Fibroblast of the aortic adventitia (primary cell): ENCODE measurements at regions not wholly inside any gene's neighbourhood (a gene's known extent, or its start where the extent isn't known, plus 50 kb on each side); places are given as distances from the start of the nearest gene placed in this dataset.

Source experiments
- DNase-seq: peaks from one replicate; pipeline ENCODE4 v3.0.0-alpha.2; 2010; ENCODE audit warnings: low read depth
- H3K4me3 ChIP-seq: 2 replicates; pipeline ENCODE4 v1.5.1; 2011; ENCODE audit warnings: low read depth, mild to moderate bottlenecking, control low read depth, low read length, moderate library complexity
- TF ChIP-seq, protein P1 (sequence below): IDR thresholded peaks from 2 replicates; pipeline ENCODE4 v1.5.1; 2011; ENCODE audit warnings: mild to moderate bottlenecking, low read length, control low read depth, inconsistent platforms; ENCODE audit not compliant: insufficient read depth

DNA sequence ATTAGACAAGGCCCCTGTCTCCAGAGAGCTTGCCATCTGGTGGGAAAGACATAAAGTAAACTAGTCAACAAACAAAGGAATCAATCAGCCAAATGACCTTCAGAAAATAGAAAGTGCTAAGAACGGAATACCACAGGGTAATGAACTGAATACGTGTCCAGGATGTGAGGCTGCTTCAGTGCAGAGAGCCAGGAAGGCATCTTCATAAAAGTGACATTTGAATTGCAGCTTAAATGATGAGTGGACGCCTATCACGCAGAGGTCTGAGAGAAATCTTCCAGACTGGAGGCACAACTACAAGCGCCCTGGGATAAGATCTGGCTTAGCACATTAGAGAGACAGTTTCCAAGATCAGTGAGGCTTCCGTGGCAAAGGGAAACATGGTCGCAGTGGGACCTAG is 574.1 kb upstream of the CDH8 start:
- DNase-seq: no peak
- TF ChIP-seq, protein P1, sequence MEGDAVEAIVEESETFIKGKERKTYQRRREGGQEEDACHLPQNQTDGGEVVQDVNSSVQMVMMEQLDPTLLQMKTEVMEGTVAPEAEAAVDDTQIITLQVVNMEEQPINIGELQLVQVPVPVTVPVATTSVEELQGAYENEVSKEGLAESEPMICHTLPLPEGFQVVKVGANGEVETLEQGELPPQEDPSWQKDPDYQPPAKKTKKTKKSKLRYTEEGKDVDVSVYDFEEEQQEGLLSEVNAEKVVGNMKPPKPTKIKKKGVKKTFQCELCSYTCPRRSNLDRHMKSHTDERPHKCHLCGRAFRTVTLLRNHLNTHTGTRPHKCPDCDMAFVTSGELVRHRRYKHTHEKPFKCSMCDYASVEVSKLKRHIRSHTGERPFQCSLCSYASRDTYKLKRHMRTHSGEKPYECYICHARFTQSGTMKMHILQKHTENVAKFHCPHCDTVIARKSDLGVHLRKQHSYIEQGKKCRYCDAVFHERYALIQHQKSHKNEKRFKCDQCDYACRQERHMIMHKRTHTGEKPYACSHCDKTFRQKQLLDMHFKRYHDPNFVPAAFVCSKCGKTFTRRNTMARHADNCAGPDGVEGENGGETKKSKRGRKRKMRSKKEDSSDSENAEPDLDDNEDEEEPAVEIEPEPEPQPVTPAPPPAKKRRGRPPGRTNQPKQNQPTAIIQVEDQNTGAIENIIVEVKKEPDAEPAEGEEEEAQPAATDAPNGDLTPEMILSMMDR: no peak
- no peak overlapping the region for H3K4me3 ChIP-seq

DNA sequence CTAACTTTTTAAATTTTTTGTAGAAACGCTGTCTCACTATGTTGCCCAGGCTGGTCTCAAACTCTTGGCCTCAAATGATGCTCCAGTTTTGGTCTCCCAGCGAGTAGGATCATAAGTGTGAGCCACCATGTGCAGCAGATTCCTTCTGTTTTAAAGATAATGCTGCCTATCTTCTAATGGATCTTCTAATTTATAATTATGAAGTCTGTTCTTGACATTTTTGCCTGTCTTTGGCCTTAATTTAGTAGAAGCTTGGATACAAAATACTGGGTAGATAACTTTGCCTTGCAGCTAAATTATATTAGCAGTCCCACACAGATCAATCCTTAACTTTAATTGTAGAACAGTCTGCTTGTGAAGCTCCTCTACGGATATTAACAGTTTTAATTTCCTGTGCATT is 566.6 kb upstream of the CDH8 start:
- TF ChIP-seq, protein P1: no peak
- H3K4me3 ChIP-seq: no peak overlapping the region
- DNase-seq: no peak

DNA sequence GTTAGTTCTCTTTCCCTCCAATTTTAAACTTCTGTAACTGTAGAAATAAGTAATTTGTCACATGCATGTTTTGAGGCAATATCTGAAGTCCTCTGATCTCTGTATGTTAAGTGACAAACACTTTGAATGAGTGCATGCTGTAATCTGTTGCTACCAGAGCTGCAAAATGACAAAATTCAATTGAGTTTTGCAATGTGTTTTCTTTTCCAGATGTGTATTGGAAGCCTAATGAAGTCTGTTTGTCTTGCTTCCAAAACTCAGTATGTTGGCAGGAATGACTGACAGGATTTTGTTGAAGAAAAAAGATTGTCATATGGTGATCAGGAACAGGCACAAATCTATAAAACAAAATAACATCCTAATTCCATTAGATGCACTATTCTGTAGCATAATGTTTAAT is 561.6 kb upstream of the CDH8 start:
- no peak for DNase-seq
- H3K4me3 ChIP-seq: no peak overlapping the region
- TF ChIP-seq, protein P1: no peak

DNA sequence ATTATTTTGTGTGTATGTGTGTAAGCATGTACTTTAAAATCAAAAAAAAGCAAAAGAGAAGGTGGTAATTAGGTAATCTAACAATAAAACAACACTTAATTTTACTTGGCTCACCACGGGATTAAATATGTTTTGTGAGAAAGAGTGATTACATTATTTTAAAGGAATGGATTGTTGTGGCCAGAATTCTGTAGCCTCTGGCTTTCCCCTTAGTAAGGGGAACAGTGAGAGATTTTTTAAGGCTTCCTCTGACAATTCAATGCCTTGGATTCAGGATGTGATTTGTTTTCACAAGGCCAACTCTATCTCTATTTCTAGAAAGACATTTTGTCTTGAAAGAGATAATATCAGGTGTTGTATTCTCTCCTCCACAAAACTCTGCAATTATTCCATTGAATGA is 560.3 kb upstream of the CDH8 start:
- DNase-seq: no peak
- TF ChIP-seq, protein P1: no peak
- H3K4me3 ChIP-seq: no peak overlapping the region

DNA sequence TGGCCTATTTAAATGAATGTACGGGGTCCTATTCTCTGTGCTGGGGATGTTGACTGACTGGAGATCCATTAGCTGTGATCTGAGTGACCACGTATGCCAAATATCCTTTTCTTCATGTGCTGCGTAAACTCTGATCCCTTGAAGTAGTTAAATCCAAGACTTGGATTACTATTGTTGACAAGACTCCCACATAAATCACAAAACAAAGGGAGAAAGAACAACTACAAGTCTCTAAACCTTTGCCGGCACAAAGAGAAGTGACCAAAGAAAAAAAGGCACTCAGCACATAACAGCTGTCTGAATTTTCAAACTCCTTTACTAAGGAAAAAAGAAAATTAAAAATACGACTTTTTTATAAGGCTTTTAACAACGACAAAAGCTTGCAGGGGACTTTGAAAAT is 559.9 kb upstream of the CDH8 start:
- no peak overlapping the region for H3K4me3 ChIP-seq
- TF ChIP-seq, protein P1: no peak
- DNase-seq: no peak

DNA sequence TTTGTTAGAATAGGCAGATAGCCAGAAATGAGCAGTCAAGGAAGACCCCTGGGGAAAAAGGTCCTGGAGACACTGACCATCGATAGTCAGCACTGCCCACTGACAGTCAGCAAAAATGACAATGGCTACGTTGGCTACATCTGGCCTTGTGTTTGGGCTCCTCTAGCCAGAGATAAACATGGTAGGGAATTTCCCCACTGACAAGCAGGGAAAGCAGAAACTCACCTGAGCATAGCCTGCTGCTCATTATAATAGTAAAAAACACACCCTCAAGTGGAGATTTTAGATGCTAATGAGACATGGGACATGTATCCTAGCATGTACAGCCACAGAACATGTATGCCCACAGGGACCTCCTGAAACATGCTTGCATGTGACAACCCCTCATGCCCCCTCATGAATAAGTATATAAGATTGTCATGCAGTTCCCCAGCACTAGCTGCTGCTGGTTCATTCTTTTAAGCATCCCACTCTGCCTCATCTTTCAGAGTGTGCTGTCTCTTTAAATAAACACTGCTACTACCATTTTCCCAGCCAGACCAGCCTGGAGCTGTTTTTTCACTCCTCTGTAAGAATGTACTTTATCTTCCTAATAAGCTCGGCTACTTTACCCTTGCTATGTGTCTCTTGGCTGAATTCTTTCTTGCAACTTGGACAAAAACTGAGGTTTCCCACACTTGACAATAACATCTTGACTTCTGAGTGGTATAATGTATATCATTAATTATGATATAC is 550.1 kb upstream of the CDH8 start:
- TF ChIP-seq, protein P1: no peak
- no peak overlapping the region for H3K4me3 ChIP-seq
- no peak for DNase-seq

DNA sequence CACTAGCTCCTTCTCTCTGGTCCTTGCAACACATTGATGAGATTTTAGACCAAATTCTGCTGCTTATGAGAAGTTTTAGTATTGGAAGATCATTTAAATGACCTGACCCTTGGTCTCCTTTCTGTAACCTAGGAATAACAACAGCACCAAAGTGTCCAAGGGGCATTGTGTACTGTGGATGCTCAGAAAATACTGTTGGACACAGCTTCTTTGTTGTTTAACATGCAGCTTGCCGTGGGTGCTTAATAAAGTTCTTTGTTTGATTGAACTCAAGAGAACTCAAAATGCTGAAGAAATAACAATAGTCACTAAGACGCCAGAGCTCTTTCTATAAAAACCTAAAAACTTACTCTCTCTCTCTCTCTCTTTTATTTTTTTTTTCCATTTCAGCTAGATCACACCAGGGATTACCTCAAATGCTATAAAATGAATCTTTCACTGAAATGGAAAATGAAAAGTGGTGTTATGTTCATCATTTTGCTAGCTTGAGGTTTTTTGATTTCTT is 548.9 kb upstream of the CDH8 start:
- TF ChIP-seq, protein P1: no peak
- H3K4me3 ChIP-seq: no peak overlapping the region
- no peak for DNase-seq
